Inflammatory macrophage (primary cell): ENCODE measurements at regions not wholly inside any gene's neighbourhood (a gene's known extent, or its start where the extent isn't known, plus 50 kb on each side); places are given as distances from the start of the nearest gene placed in this dataset.
"Not testable (repeated sequence)": the region's sequence is repeated elsewhere in the genome, so short reads cannot be mapped to it uniquely, and the experiment has no call there.

Source experiments
- DNase-seq, 2 donors: peaks; one replicate each; pipeline ENCODE4 v3.0.0-alpha.2; 2020 to 2022

- DNase-seq: no peak
These were observed 403.2 kb upstream of the MYT1L start for GRCh38 chr2:2734308-2734707.

GRCh38 chr2:2733818-2734217 is 402.7 kb upstream of the MYT1L start:
- no peak for DNase-seq

GRCh38 chr2:2732331-2733119 is 401.4 kb upstream of the MYT1L start:
- no peak for DNase-seq

GRCh38 chr2:2731816-2732284 is 400.8 kb upstream of the MYT1L start:
- no peak for DNase-seq

- DNase-seq: no peak
These were observed 400.2 kb upstream of the MYT1L start for GRCh38 chr2:2731101-2731815.

- DNase-seq: no peak
These were observed 399.3 kb upstream of the MYT1L start for GRCh38 chr2:2730301-2730833.

- DNase-seq: no peak
These were observed 398.2 kb upstream of the MYT1L start for GRCh38 chr2:2729246-2729645.

- no peak for DNase-seq
These were observed 397.6 kb upstream of the MYT1L start for GRCh38 chr2:2728635-2729034.

GRCh38 chr2:2727876-2728511 is 396.9 kb upstream of the MYT1L start:
- no peak for DNase-seq

GRCh38 chr2:2726163-2726562 is 395.1 kb upstream of the MYT1L start:
- no peak for DNase-seq

- no peak for DNase-seq
These were observed 392.0 kb upstream of the MYT1L start for GRCh38 chr2:2723064-2723463.

- DNase-seq: no peak
These were observed 390.3 kb upstream of the MYT1L start for GRCh38 chr2:2721296-2721835.

GRCh38 chr2:2720806-2721205 is 389.7 kb upstream of the MYT1L start:
- not testable (repeated sequence) for DNase-seq

GRCh38 chr2:2720351-2720750 is 389.3 kb upstream of the MYT1L start:
- DNase-seq: no peak

GRCh38 chr2:2719781-2720180 is 388.7 kb upstream of the MYT1L start:
- no peak for DNase-seq

- DNase-seq: no peak
These were observed 387.9 kb upstream of the MYT1L start for GRCh38 chr2:2719015-2719414.

- no peak for DNase-seq
These were observed 386.3 kb upstream of the MYT1L start for GRCh38 chr2:2717406-2717805.

GRCh38 chr2:2716771-2717170 is 385.7 kb upstream of the MYT1L start:
- DNase-seq: no peak

GRCh38 chr2:2715036-2715818 is 384.2 kb upstream of the MYT1L start:
- no peak for DNase-seq

GRCh38 chr2:2714408-2714807 is 383.3 kb upstream of the MYT1L start:
- peak in 1 of 2 donors; percentile 50 for DNase-seq

- DNase-seq: no peak
These were observed 378.3 kb upstream of the MYT1L start for GRCh38 chr2:2709431-2709770.
